ENCODE measurements at regions not wholly inside any gene's neighbourhood (a gene's known extent, or its start where the extent isn't known, plus 50 kb on each side); places are given as distances from the start of the nearest gene placed in this dataset.

DNA sequence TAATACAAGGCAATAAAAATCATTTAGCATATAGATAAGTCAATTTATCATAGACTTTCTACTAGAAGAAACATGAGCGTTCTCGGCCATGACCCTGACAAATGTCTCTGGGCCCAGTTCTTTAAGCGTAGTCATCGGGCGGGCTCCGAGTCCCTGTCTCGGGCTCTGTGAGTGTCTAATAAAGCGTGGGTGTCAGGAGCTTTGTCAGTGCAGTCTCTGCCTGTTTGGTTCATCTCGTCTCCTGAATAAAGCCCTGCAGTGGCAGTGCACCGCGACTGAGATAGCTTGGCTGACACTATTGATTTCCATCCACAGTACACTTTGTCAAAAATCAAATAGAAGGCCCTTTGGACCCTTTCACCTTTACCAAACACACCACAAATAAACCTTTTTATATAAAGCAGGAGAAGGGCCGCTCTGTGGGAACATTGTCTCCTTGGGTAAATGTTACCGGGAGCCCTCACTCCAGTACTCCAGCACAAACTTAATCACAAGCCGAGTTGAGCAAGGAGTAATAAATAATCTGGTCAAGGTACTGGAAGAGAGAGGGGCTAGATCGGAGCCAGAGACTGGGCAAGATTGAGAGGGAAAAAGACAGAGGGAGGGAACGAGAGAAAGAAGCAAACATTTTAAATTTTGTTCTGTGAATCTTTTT lies 368.2 kb upstream of the TSHZ3 start:
- ChIA-PET POLR2A (no interaction called here), CTCF (interaction anchor here (1.0 kb wide), 1 partner anchor 15 kb away, joined by 3 read pairs; no protein-coding TSS in a partner anchor)
- DNase-seq, result no peak
- peaks cover 0 to 4% of the 10 kb centered on the region in 2 experiments; a peak in 1 of 4 replicates for H3K4me1 ChIP-seq (ENCODE audit: control insufficient read depth in 1 of 2, insufficient read depth in 2 of 2, low read depth in 1 of 2, low read length in 1 of 2)
- no peak overlapping the region for H3K27ac ChIP-seq (ENCODE audit: low read depth in 2 of 2, low read length in 1 of 2)
- no peak overlapping the region for H3K4me3 ChIP-seq (ENCODE audit: low read depth in 2 of 2, low read length in 1 of 2)
- H3K9ac ChIP-seq, result no peak overlapping the region
- no peaks in the 10 kb centered on the region for H3K9me2 ChIP-seq
- TF ChIP-seq, protein P1, sequence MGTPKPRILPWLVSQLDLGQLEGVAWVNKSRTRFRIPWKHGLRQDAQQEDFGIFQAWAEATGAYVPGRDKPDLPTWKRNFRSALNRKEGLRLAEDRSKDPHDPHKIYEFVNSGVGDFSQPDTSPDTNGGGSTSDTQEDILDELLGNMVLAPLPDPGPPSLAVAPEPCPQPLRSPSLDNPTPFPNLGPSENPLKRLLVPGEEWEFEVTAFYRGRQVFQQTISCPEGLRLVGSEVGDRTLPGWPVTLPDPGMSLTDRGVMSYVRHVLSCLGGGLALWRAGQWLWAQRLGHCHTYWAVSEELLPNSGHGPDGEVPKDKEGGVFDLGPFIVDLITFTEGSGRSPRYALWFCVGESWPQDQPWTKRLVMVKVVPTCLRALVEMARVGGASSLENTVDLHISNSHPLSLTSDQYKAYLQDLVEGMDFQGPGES (IDR thresholded peaks at IDR 0.05; ENCODE audit: low read depth, low read length), result no peak
- no peak for TF ChIP-seq FOXM1 (IDR thresholded peaks at IDR 0.05; ENCODE audit: low read depth)
- no peak for TF ChIP-seq CHD2 (IDR thresholded peaks at IDR 0.05; ENCODE audit: low read length, partially characterized antibody)
- TF ChIP-seq GATA2 (CRISPR knock-in tag; IDR thresholded peaks at IDR 0.05), result no peak
- TF ChIP-seq YY1 (IDR thresholded peaks at IDR 0.05; ENCODE audit: low read depth), result no peak
- TF ChIP-seq, protein P2, sequence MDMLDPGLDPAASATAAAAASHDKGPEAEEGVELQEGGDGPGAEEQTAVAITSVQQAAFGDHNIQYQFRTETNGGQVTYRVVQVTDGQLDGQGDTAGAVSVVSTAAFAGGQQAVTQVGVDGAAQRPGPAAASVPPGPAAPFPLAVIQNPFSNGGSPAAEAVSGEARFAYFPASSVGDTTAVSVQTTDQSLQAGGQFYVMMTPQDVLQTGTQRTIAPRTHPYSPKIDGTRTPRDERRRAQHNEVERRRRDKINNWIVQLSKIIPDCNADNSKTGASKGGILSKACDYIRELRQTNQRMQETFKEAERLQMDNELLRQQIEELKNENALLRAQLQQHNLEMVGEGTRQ (IDR thresholded peaks at IDR 0.05; ENCODE audit: borderline replicate concordance, low read depth, low read length), result no peak
- TF ChIP-seq ELF1 (IDR thresholded peaks at IDR 0.05), result no peak
- no peak for TF ChIP-seq RFX5 (IDR thresholded peaks at IDR 0.05; ENCODE audit: low read length)
- no peak for TF ChIP-seq JUND (IDR thresholded peaks at IDR 0.05)
- TF ChIP-seq POLR2AphosphoS5 (IDR thresholded peaks at IDR 0.05; ENCODE audit: low read depth, low read length), result no peak
- TF ChIP-seq, protein P3, sequence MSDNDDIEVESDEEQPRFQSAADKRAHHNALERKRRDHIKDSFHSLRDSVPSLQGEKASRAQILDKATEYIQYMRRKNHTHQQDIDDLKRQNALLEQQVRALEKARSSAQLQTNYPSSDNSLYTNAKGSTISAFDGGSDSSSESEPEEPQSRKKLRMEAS (IDR thresholded peaks at IDR 0.05; ENCODE audit: low read depth), result no peak
- TF ChIP-seq SMC3 (IDR thresholded peaks at IDR 0.05; ENCODE audit: low read depth, low read length), result no peak
- no peak for TF ChIP-seq RAD21 (IDR thresholded peaks at IDR 0.05; ENCODE audit: low read length)
- TF ChIP-seq EZH2phosphoT487 (IDR thresholded peaks at IDR 0.05; ENCODE audit: borderline replicate concordance, low read depth), result no peak
- no peak for TF ChIP-seq GABPA (IDR thresholded peaks at IDR 0.05; ENCODE audit: low read depth)
- no peak for TF ChIP-seq NRF1 (IDR thresholded peaks at IDR 0.05; ENCODE audit: low read depth, low read length)
- H3K9me3 ChIP-seq, result no peaks in the 10 kb centered on the region
- no peaks in the 10 kb centered on the region for H4K20me1 ChIP-seq (ENCODE audit: insufficient read depth)
- no peaks in the 10 kb centered on the region for H3K27me3 ChIP-seq (ENCODE audit: insufficient read depth)
- WGBS (ENCODE audit: low lambda C conversion rate), result 43% methylated on average over 16 of the region's 16 CpGs
- H3K79me2 ChIP-seq (ENCODE audit: insufficient read depth), result no peaks in the 10 kb centered on the region
- no peaks in the 10 kb centered on the region for H3F3A ChIP-seq (replicated peaks; ENCODE audit: insufficient read depth)
- H3K4me2 ChIP-seq, result no peak overlapping the region
- no peaks in the 10 kb centered on the region for H3K36me3 ChIP-seq (replicated peaks in 1 of 2; ENCODE audit: control insufficient read depth in 1 of 2, insufficient read depth in 2 of 2, low read length in 1 of 2)
- no peak overlapping the region for H2AFZ ChIP-seq (ENCODE audit: low read depth)

DNA sequence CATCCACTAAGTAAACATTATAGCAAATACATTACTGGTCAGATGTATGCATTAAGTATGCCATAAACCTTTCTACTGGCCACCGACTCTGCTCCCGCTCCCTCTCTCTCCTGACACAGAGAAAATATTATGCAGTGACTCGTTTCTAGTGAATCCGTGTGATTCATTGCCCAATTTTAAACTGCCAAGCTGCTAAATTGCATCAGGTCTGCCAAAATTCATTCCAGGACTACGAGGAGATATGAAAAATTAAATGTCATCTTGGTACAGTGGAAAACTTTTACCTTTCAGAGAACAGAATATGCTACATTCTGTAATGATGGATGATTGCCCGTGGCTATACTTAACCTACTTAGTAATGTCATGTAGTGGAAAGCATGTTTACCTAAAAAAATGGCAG lies 368.8 kb upstream of the TSHZ3 start:
- Histone ChIP-seq H2AFZ (ENCODE audit: low read depth) (no peak overlapping the region), H3K9ac (no peak overlapping the region), H3K4me2 (no peak overlapping the region), H3K4me3 (ENCODE audit: low read depth in 2 of 2, low read length in 1 of 2) (no peak overlapping the region), H3K27ac (ENCODE audit: low read depth in 2 of 2, low read length in 1 of 2) (no peak overlapping the region), H4K20me1 (ENCODE audit: insufficient read depth) (no peaks in the 10 kb centered on the region), H3K4me1 (ENCODE audit: control insufficient read depth in 1 of 2, insufficient read depth in 2 of 2, low read depth in 1 of 2, low read length in 1 of 2) (peaks cover 0 to 4% of the 10 kb centered on the region in 2 experiments; a peak in 1 of 4 replicates), H3K9me3 (no peaks in the 10 kb centered on the region), H3K36me3 (replicated peaks in 1 of 2; ENCODE audit: control insufficient read depth in 1 of 2, insufficient read depth in 2 of 2, low read length in 1 of 2) (no peaks in the 10 kb centered on the region), H3K9me2 (no peaks in the 10 kb centered on the region), H3K79me2 (ENCODE audit: insufficient read depth) (no peaks in the 10 kb centered on the region), H3F3A (replicated peaks; ENCODE audit: insufficient read depth) (no peaks in the 10 kb centered on the region), H3K27me3 (ENCODE audit: insufficient read depth) (no peaks in the 10 kb centered on the region)
- CTCF ChIA-PET, result no interaction called here
- POLR2A ChIA-PET, result no interaction called here
- DNase-seq, result peak; percentile 42
- 8% methylated on average over 6 of the region's 6 CpGs for WGBS (ENCODE audit: low lambda C conversion rate)
- TF ChIP-seq POLR2AphosphoS5 (IDR thresholded peaks at IDR 0.05; ENCODE audit: low read depth, low read length) (no peak), JUND (IDR thresholded peaks at IDR 0.05) (no peak), RFX5 (IDR thresholded peaks at IDR 0.05; ENCODE audit: low read length) (no peak), MEF2A (IDR thresholded peaks at IDR 0.05; ENCODE audit: borderline replicate concordance, low read depth) (no peak), FOSL2 (IDR thresholded peaks at IDR 0.05; ENCODE audit: borderline replicate concordance, low read depth) (no peak), YY1 (IDR thresholded peaks at IDR 0.05; ENCODE audit: low read depth) (no peak), FOXJ3 (CRISPR knock-in tag; IDR thresholded peaks at IDR 0.05) (no peak), CHD2 (IDR thresholded peaks at IDR 0.05; ENCODE audit: low read length, partially characterized antibody) (no peak), GABPA (IDR thresholded peaks at IDR 0.05; ENCODE audit: low read depth) (no peak), MXI1 (IDR thresholded peaks at IDR 0.05; ENCODE audit: low read depth, low read length) (no peak), TEAD4 (IDR thresholded peaks at IDR 0.05; ENCODE audit: borderline replicate concordance, insufficient read depth) (no peak), FOXM1 (IDR thresholded peaks at IDR 0.05; ENCODE audit: low read depth) (no peak), RXRA (IDR thresholded peaks at IDR 0.05; ENCODE audit: borderline replicate concordance, low read depth) (no peak), NFIC (IDR thresholded peaks at IDR 0.05; ENCODE audit: borderline replicate concordance) (no peak)
- TF ChIP-seq, protein P2 (IDR thresholded peaks at IDR 0.05; ENCODE audit: borderline replicate concordance, low read depth, low read length), result no peak
- TF ChIP-seq, protein P4, sequence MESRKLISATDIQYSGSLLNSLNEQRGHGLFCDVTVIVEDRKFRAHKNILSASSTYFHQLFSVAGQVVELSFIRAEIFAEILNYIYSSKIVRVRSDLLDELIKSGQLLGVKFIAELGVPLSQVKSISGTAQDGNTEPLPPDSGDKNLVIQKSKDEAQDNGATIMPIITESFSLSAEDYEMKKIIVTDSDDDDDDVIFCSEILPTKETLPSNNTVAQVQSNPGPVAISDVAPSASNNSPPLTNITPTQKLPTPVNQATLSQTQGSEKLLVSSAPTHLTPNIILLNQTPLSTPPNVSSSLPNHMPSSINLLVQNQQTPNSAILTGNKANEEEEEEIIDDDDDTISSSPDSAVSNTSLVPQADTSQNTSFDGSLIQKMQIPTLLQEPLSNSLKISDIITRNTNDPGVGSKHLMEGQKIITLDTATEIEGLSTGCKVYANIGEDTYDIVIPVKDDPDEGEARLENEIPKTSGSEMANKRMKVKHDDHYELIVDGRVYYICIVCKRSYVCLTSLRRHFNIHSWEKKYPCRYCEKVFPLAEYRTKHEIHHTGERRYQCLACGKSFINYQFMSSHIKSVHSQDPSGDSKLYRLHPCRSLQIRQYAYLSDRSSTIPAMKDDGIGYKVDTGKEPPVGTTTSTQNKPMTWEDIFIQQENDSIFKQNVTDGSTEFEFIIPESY (IDR thresholded peaks at IDR 0.05; ENCODE audit: borderline replicate concordance, low read depth), result no peak

Measured in SK-N-SH (cell line).